ENCODE measurements at regions not wholly inside any gene's neighbourhood (a gene's known extent, or its start where the extent isn't known, plus 50 kb on each side); places are given as distances from the start of the nearest gene placed in this dataset.

DNA sequence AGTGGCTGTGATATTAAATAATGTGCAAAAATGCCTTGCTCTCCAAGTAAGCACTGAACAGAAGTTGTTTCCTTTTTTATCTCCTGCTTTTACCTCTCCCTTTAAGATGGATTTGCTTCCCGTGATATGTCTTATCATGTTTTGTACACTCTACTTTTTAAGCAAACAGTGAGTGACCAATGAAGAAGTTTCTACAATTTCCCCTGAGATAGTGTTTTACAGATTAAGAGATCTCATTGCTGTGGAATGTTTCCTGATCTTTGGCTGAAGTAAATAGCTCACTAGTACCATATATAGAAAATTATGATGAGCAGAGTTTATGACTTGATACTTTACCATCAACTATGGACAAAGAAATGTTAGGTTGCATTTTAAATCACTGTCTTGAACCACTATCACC lies 184.8 kb upstream of the PDE3A start:
- TF ChIP-seq RARB (CRISPR knock-in tag; IDR thresholded peaks at IDR 0.05) (no peak), ARNTL (CRISPR knock-in tag; IDR thresholded peaks at IDR 0.05; ENCODE audit: borderline replicate concordance, low read depth) (no peak), ISL1 (CRISPR knock-in tag; IDR thresholded peaks at IDR 0.05) (no peak), PPARA (CRISPR knock-in tag; IDR thresholded peaks at IDR 0.05; ENCODE audit: borderline replicate concordance) (no peak), TCF4 (CRISPR knock-in tag; IDR thresholded peaks at IDR 0.05; ENCODE audit: borderline replicate concordance) (no peak), GLIS3 (CRISPR knock-in tag; IDR thresholded peaks at IDR 0.05) (no peak), OSR1 (CRISPR knock-in tag; IDR thresholded peaks at IDR 0.05) (no peak), BACH2 (CRISPR knock-in tag; IDR thresholded peaks at IDR 0.05; ENCODE audit: borderline replicate concordance) (no peak), ZFP3 (CRISPR knock-in tag; IDR thresholded peaks at IDR 0.05) (no peak)
- TF ChIP-seq, protein P1, sequence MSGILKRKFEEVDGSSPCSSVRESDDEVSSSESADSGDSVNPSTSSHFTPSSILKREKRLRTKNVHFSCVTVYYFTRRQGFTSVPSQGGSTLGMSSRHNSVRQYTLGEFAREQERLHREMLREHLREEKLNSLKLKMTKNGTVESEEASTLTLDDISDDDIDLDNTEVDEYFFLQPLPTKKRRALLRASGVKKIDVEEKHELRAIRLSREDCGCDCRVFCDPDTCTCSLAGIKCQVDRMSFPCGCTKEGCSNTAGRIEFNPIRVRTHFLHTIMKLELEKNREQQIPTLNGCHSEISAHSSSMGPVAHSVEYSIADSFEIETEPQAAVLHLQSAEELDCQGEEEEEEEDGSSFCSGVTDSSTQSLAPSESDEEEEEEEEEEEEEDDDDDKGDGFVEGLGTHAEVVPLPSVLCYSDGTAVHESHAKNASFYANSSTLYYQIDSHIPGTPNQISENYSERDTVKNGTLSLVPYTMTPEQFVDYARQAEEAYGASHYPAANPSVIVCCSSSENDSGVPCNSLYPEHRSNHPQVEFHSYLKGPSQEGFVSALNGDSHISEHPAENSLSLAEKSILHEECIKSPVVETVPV (CRISPR knock-in tag; IDR thresholded peaks at IDR 0.05), result no peak
- TF ChIP-seq, protein P2, sequence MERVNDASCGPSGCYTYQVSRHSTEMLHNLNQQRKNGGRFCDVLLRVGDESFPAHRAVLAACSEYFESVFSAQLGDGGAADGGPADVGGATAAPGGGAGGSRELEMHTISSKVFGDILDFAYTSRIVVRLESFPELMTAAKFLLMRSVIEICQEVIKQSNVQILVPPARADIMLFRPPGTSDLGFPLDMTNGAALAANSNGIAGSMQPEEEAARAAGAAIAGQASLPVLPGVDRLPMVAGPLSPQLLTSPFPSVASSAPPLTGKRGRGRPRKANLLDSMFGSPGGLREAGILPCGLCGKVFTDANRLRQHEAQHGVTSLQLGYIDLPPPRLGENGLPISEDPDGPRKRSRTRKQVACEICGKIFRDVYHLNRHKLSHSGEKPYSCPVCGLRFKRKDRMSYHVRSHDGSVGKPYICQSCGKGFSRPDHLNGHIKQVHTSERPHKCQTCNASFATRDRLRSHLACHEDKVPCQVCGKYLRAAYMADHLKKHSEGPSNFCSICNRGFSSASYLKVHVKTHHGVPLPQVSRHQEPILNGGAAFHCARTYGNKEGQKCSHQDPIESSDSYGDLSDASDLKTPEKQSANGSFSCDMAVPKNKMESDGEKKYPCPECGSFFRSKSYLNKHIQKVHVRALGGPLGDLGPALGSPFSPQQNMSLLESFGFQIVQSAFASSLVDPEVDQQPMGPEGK (CRISPR knock-in tag; IDR thresholded peaks at IDR 0.05; ENCODE audit: borderline replicate concordance), result no peak
- TF ChIP-seq, protein P3, sequence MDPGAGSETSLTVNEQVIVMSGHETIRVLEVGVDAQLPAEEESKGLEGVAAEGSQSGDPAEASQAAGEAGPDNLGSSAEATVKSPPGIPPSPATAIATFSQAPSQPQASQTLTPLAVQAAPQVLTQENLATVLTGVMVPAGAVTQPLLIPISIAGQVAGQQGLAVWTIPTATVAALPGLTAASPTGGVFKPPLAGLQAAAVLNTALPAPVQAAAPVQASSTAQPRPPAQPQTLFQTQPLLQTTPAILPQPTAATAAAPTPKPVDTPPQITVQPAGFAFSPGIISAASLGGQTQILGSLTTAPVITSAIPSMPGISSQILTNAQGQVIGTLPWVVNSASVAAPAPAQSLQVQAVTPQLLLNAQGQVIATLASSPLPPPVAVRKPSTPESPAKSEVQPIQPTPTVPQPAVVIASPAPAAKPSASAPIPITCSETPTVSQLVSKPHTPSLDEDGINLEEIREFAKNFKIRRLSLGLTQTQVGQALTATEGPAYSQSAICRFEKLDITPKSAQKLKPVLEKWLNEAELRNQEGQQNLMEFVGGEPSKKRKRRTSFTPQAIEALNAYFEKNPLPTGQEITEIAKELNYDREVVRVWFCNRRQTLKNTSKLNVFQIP (CRISPR knock-in tag; IDR thresholded peaks at IDR 0.05; ENCODE audit: borderline replicate concordance, low read depth), result no peak
- TF ChIP-seq, protein P4, sequence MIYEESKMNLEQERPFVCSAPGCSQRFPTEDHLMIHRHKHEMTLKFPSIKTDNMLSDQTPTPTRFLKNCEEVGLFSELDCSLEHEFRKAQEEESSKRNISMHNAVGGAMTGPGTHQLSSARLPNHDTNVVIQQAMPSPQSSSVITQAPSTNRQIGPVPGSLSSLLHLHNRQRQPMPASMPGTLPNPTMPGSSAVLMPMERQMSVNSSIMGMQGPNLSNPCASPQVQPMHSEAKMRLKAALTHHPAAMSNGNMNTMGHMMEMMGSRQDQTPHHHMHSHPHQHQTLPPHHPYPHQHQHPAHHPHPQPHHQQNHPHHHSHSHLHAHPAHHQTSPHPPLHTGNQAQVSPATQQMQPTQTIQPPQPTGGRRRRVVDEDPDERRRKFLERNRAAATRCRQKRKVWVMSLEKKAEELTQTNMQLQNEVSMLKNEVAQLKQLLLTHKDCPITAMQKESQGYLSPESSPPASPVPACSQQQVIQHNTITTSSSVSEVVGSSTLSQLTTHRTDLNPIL (CRISPR knock-in tag; IDR thresholded peaks at IDR 0.05; ENCODE audit: low read depth), result no peak
- ATAC-seq, result 0 out of 3 replicates have a peak, but pooled peaks have one; percentile 35

DNA sequence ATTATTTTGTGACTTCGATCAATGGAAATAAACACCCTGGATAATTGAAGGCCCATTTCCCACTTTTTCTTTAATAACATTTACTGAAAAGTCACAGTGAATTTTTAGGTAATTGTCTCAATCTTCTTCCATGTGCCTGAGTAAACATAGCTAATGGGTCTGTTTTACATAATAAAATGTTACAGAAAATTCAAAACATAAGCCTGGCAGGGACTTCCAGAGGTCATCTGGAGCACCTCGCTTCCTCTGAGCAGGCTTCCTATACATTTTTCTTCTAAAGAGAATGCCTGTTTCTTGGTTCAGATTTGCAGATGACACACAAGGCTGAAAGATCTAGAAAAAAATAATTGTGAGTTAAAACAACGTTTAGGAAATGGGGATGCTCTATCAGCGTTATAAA lies 183.8 kb upstream of the PDE3A start:
- TF ChIP-seq ZFP3 (CRISPR knock-in tag; IDR thresholded peaks at IDR 0.05), result no peak
- TF ChIP-seq, protein P1 (CRISPR knock-in tag; IDR thresholded peaks at IDR 0.05), result no peak
- TF ChIP-seq, protein P3 (CRISPR knock-in tag; IDR thresholded peaks at IDR 0.05; ENCODE audit: borderline replicate concordance, low read depth), result no peak
- 0 out of 2 replicates have a peak, but pooled peaks have one; percentile 42 for TF ChIP-seq ZFP30 (CRISPR knock-in tag; IDR thresholded peaks at IDR 0.05)
- TF ChIP-seq, protein P5, sequence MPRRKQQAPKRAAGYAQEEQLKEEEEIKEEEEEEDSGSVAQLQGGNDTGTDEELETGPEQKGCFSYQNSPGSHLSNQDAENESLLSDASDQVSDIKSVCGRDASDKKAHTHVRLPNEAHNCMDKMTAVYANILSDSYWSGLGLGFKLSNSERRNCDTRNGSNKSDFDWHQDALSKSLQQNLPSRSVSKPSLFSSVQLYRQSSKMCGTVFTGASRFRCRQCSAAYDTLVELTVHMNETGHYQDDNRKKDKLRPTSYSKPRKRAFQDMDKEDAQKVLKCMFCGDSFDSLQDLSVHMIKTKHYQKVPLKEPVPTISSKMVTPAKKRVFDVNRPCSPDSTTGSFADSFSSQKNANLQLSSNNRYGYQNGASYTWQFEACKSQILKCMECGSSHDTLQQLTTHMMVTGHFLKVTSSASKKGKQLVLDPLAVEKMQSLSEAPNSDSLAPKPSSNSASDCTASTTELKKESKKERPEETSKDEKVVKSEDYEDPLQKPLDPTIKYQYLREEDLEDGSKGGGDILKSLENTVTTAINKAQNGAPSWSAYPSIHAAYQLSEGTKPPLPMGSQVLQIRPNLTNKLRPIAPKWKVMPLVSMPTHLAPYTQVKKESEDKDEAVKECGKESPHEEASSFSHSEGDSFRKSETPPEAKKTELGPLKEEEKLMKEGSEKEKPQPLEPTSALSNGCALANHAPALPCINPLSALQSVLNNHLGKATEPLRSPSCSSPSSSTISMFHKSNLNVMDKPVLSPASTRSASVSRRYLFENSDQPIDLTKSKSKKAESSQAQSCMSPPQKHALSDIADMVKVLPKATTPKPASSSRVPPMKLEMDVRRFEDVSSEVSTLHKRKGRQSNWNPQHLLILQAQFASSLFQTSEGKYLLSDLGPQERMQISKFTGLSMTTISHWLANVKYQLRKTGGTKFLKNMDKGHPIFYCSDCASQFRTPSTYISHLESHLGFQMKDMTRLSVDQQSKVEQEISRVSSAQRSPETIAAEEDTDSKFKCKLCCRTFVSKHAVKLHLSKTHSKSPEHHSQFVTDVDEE (CRISPR knock-in tag; IDR thresholded peaks at IDR 0.05), result peak; percentile 45; the same call in 1 of the 2 replicates
- TF ChIP-seq ISL1 (CRISPR knock-in tag; IDR thresholded peaks at IDR 0.05), result no peak
- peak; percentile 66; the same call in 1 of the 2 replicates for TF ChIP-seq SNAI2 (CRISPR knock-in tag; IDR thresholded peaks at IDR 0.05)
- TF ChIP-seq, protein P4 (CRISPR knock-in tag; IDR thresholded peaks at IDR 0.05; ENCODE audit: low read depth), result no peak
- TF ChIP-seq GLIS3 (CRISPR knock-in tag; IDR thresholded peaks at IDR 0.05), result no peak
- TF ChIP-seq ZNF565 (CRISPR knock-in tag; conservative IDR thresholded peaks at IDR 0.05; ENCODE audit: low read depth), result no peak
- TF ChIP-seq TCF4 (CRISPR knock-in tag; IDR thresholded peaks at IDR 0.05; ENCODE audit: borderline replicate concordance), result peak; percentile 93
- no peak for TF ChIP-seq PPARA (CRISPR knock-in tag; IDR thresholded peaks at IDR 0.05; ENCODE audit: borderline replicate concordance)
- no peak for TF ChIP-seq ESRRG (CRISPR knock-in tag; IDR thresholded peaks at IDR 0.05)
- ATAC-seq, result no peak

Data from SK-N-SH treated with all-trans-retinoic acid at 6 μM for 48 hours (cell line).